Coronary artery (tissue), 2 donors: ENCODE measurements at regions not wholly inside any gene's neighbourhood (a gene's known extent, or its start where the extent isn't known, plus 50 kb on each side); places are given as distances from the start of the nearest gene placed in this dataset.
"Not testable (repeated sequence)": the region's sequence is repeated elsewhere in the genome, so short reads cannot be mapped to it uniquely, and the experiment has no call there.

Experiments
- DNase-seq: peaks from one replicate; pipeline ENCODE4 v3.0.0-alpha.2; 2017; ENCODE audit warnings: low spot score
- H3K27ac ChIP-seq, 2 donors: fragments of 200-600 bp; sonication (generic); one replicate each; pipeline ENCODE4 v1.5.1; 2016 to 2019
- H3K4me3 ChIP-seq: fragments of 200-600 bp; sonication (generic); 2 replicates; pipeline ENCODE4 v1.5.1; 2016; ENCODE audit warnings: mild to moderate bottlenecking, moderate library complexity
- TF ChIP-seq, protein P1 (sequence below): fragments of 200-600 bp; sonication (generic); IDR thresholded peaks from one replicate; pipeline ENCODE4 v1.5.1; 2019; ENCODE audit warnings: antibody characterized with exemption

DNA sequence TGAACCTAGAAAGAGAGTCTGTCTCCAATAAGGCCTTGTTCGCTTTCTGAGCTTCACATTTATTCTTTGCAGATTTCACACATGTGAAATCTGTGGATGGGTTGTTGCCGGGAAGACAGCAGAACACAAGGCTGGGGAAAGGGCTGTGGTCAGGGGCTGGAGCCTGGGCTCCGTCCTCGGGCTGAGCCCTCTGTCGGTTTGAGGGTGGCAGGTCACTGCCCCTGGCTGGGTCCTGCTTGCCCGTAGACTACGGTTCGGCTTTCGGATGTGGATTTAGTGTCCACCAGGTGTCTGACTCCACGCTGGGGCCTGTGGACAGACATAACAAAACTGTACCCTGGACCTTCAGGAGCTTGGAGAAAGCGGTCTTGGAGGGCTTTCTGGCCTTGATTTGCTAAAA lies 117.0 kb upstream of the ALX4 start:
- peak; percentile 24 for DNase-seq
- TF ChIP-seq, protein P1, sequence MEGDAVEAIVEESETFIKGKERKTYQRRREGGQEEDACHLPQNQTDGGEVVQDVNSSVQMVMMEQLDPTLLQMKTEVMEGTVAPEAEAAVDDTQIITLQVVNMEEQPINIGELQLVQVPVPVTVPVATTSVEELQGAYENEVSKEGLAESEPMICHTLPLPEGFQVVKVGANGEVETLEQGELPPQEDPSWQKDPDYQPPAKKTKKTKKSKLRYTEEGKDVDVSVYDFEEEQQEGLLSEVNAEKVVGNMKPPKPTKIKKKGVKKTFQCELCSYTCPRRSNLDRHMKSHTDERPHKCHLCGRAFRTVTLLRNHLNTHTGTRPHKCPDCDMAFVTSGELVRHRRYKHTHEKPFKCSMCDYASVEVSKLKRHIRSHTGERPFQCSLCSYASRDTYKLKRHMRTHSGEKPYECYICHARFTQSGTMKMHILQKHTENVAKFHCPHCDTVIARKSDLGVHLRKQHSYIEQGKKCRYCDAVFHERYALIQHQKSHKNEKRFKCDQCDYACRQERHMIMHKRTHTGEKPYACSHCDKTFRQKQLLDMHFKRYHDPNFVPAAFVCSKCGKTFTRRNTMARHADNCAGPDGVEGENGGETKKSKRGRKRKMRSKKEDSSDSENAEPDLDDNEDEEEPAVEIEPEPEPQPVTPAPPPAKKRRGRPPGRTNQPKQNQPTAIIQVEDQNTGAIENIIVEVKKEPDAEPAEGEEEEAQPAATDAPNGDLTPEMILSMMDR = no peak
- Histone ChIP-seq H3K4me3 (no peak overlapping the region), H3K27ac (no peak overlapping the region)

GRCh38 chr11:44427432-44427831 lies 117.5 kb upstream of the ALX4 start:
- peak; percentile 16 for DNase-seq
- H3K4me3 ChIP-seq = no peak overlapping the region
- TF ChIP-seq, protein P1 = no peak
- no peak overlapping the region for H3K27ac ChIP-seq

DNA sequence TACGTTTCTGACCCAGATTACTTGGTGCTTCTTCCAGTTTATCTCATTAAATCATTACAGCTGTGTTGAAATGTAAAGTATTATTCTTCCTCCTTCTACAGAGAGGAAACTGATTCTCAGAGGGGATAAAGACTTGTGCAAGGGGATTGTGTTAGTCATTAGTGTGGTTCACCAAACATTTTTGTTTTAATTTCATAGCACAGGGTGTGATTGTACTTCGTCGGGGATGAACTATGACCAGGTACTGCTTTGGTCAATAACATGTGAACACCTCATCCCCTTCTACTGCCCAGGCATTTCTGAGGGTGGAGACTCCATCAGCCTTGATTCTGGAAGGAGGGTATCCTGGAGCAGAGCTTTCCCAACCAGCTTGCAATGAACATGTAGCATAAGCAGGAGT lies 120.2 kb upstream of the ALX4 start:
- H3K4me3 ChIP-seq = no peak overlapping the region
- TF ChIP-seq, protein P1 = no peak
- DNase-seq = peak; percentile 8
- no peak overlapping the region for H3K27ac ChIP-seq

GRCh38 chr11:44434191-44434590 lies 124.3 kb upstream of the ALX4 start:
- H3K27ac ChIP-seq = no peak overlapping the region
- TF ChIP-seq, protein P1 = no peak
- no peak overlapping the region for H3K4me3 ChIP-seq
- DNase-seq = peak; percentile 54

- TF ChIP-seq, protein P1 = no peak
- DNase-seq = peak; percentile 38
- Histone ChIP-seq H3K4me3 (no peak overlapping the region), H3K27ac (no peak overlapping the region)
Measured at GRCh38 chr11:44437122-44437521, 127.2 kb upstream of the ALX4 start.

DNA sequence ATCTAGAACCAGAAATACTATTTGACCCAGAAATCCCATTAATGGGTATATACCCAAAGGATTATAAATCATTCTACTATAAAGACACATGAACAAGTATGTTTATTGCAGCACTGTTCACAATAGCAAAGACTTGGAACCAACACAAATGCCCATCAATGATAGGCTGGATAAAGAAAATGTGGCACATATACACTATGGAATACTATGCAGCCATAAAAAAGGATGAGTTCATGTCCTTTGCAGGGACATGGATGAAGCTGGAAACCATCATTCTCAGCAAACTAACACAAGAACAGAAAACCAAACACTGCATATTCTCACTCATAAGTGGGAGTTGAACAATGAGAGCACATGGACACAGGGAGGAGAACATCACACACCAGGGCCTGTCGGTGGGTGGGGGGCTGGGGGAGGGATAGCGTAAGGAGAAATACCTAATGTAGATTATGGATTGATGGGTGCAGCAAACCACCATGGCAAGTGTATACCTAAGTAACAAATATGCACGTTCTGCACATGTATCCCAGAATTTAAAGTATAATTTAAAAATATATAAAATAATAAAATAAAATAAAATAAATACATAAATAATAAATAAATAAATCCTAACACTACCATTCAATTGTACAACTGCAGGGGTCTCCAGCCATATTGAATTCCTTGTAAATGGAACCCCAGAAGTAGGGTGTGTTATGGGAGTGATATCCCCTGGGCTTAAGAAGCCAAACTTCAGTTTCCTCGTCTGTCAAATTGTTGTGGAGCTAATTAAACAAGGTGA lies 122.4 kb upstream of the CD82 start:
- H3K4me3 ChIP-seq, DNase-seq, H3K27ac ChIP-seq: not testable (repeated sequence)

- DNase-seq = peak; percentile 46
- TF ChIP-seq, protein P1 = no peak
Measured at GRCh38 chr11:44443836-44444769, 121.4 kb upstream of the CD82 start.

More at GRCh38 chr11:44443836-44444769, 121.4 kb upstream of the CD82 start:
- Histone ChIP-seq H3K27ac (no peak overlapping the region), H3K4me3 (no peak overlapping the region)
